ENCODE measurements at regions not wholly inside any gene's neighbourhood (a gene's known extent, or its start where the extent isn't known, plus 50 kb on each side); places are given as distances from the start of the nearest gene placed in this dataset.
"Not testable (repeated sequence)": the region's sequence is repeated elsewhere in the genome, so short reads cannot be mapped to it uniquely, and the experiment has no call there.

DNA sequence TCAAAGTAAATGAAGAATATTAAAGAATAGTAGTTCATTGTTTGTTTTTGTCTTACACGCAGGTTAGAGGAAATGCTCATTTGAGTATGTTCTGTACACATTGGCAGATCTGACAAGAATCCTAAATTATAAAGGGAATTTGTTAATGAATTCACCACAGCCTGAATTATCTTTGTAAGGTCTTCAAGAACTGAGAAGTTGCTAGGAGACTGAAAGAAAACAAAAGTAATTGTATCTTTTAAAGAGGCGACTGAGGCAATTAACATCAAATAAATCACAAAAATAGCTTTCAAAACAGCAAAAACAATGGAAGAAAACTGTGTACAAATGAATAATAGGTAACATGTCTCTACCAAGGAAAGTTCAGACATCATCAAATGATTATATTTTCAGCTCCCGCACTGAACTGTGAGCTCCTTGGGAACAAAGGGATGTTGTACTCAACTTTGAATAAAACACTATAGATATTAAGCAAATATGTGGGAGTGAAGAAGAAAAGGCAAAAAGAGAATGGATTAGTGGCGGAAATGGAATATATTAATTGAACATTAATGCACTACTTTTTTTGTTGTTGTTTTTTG lies 51.7 kb upstream of the ATIC start:
- Histone ChIP-seq H3K27ac (no peak overlapping the region), H3K9me3 (no peaks in the 10 kb centered on the region), H3K4me3 (no peak overlapping the region), H3K4me1 (no peaks in the 10 kb centered on the region), H3K27me3 (no peaks in the 10 kb centered on the region), H3K36me3 (no peaks in the 10 kb centered on the region)
- intact Hi-C loops (cut with DNase I), result no loop called here
- TF ChIP-seq, protein P1, sequence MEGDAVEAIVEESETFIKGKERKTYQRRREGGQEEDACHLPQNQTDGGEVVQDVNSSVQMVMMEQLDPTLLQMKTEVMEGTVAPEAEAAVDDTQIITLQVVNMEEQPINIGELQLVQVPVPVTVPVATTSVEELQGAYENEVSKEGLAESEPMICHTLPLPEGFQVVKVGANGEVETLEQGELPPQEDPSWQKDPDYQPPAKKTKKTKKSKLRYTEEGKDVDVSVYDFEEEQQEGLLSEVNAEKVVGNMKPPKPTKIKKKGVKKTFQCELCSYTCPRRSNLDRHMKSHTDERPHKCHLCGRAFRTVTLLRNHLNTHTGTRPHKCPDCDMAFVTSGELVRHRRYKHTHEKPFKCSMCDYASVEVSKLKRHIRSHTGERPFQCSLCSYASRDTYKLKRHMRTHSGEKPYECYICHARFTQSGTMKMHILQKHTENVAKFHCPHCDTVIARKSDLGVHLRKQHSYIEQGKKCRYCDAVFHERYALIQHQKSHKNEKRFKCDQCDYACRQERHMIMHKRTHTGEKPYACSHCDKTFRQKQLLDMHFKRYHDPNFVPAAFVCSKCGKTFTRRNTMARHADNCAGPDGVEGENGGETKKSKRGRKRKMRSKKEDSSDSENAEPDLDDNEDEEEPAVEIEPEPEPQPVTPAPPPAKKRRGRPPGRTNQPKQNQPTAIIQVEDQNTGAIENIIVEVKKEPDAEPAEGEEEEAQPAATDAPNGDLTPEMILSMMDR (IDR thresholded peaks at IDR 0.05), result no peak
- no peak for TF ChIP-seq POLR2AphosphoS5 (IDR thresholded peaks at IDR 0.05; ENCODE audit: insufficient read depth in 1 of 2, low read depth in 1 of 2)
- no peak for TF ChIP-seq POLR2A (IDR thresholded peaks at IDR 0.05)
- no peak for DNase-seq (ENCODE audit: extremely low spot score in 2 of 2)

DNA sequence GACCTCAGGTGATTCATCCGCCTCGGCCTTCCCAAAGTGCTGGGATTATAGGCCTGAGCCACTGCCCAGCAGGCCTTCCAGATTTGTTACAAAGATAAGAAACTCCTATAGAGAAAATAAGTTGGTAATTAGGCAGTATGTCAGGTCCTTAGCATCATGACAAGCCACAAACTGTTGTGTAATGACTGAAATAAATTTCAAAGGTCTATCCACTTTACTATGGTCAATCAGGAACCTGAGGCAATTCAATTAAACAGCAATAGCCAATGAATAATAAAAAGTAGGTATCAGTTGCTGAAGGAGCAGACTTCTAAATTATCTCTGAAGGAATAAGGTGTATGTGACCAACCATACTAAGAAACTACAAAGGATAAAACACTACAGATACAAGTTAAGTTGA lies 62.4 kb upstream of the ATIC start:
- Histone ChIP-seq H3K4me1 (no peaks in the 10 kb centered on the region), H3K27ac (no peak overlapping the region), H3K27me3 (no peaks in the 10 kb centered on the region), H3K36me3 (no peaks in the 10 kb centered on the region), H3K9me3 (no peaks in the 10 kb centered on the region), H3K4me3 (no peak overlapping the region)
- intact Hi-C loops (cut with DNase I), result no loop called here
- TF ChIP-seq POLR2A (IDR thresholded peaks at IDR 0.05) (no peak), POLR2AphosphoS5 (IDR thresholded peaks at IDR 0.05; ENCODE audit: insufficient read depth in 1 of 2, low read depth in 1 of 2) (no peak)
- TF ChIP-seq, protein P1 (IDR thresholded peaks at IDR 0.05), result no peak
- no peak for DNase-seq (ENCODE audit: extremely low spot score in 2 of 2)

DNA sequence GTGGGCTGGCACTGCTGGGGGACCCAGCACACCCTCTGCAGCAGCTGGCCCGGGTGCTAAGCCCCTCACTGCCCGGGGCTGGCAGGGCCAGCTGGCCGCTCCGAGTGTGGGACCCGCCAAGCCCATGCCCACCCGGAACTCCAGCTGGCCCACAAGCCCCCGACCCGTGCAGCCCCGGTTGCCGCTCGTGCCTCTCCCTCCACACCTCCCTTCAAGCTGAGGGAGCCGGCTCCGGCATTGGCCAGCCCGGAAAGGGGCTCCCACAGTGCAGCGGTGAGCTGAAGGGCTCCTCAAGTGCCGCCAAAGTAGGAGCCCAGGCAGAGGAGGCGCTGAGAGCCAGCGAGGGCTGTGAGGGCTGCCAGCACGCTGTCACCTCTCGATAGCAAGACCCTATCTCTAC lies 65.9 kb upstream of the ATIC start:
- H3K27ac ChIP-seq; DNase-seq (ENCODE audit: extremely low spot score in 2 of 2); H3K9me3 ChIP-seq; H3K36me3 ChIP-seq; H3K4me1 ChIP-seq; H3K4me3 ChIP-seq; intact Hi-C loops (cut with DNase I); H3K27me3 ChIP-seq: not testable (repeated sequence)

DNA sequence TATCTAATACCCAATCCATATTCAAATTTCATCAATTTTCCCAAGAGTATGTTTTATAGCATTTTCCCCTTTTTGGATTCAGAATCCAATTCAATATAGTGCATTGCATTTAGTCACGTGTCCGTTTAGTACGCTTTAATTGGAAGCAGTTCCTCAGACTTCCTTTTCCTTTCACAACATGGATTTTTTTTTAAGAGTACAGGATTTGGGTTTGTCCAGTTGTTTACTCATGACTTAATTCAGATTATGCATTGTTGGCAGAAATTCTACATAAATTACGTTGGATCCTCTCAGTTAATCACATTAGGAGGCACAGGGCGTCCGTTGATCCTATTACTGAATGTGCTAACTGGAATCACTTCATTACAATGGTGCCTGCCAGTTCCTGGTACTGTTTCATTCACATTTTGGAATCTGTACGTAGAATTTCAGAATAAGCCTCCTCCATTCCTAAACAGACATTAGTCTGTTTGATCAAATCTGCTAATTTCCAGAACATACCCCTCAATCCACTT lies 70.0 kb upstream of the ATIC start:
- no peak for DNase-seq (ENCODE audit: extremely low spot score in 2 of 2)
- no peaks in the 10 kb centered on the region for H3K9me3 ChIP-seq
- no peak overlapping the region for H3K27ac ChIP-seq
- no peaks in the 10 kb centered on the region for H3K4me1 ChIP-seq
- no peaks in the 10 kb centered on the region for H3K36me3 ChIP-seq
- intact Hi-C loops (cut with DNase I), result no loop called here
- H3K4me3 ChIP-seq, result no peak overlapping the region
- H3K27me3 ChIP-seq, result no peaks in the 10 kb centered on the region
- TF ChIP-seq, protein P1 (IDR thresholded peaks at IDR 0.05), result no peak
- TF ChIP-seq POLR2AphosphoS5 (IDR thresholded peaks at IDR 0.05; ENCODE audit: insufficient read depth in 1 of 2, low read depth in 1 of 2) (no peak), POLR2A (IDR thresholded peaks at IDR 0.05) (no peak)

DNA sequence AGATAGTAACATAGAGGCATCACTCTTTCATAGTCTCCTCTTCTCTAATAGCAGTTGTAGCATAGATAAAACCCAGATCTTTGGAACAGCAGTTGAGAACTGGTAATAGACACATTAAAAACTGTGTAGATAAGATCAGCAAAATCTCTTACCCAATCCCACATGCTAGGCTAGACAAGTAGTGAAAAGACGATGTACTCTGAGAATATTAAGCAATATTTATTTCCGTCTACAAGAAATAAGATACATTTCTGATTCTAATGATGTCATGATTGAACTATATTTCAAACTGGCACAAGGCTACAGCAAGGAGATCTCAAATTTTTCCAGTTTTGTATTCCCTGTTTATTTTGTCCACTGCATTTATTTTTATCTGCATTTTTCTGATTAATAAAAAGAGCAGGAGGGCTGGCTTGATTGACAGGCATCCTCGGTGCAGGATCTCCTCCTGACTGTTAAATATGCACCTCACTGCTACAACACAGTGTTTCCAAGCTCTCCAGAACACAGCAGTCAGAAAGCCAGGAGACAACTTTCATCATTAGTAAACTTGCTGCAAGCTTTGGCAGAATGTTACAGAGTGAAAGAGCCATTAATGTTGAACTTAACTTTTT lies 73.3 kb upstream of the ATIC start:
- H3K9me3 ChIP-seq, result no peaks in the 10 kb centered on the region
- H3K4me3 ChIP-seq, result no peak overlapping the region
- intact Hi-C loops (cut with DNase I), result no loop called here
- no peak overlapping the region for H3K27ac ChIP-seq
- no peaks in the 10 kb centered on the region for H3K36me3 ChIP-seq
- DNase-seq (ENCODE audit: extremely low spot score in 2 of 2), result no peak
- TF ChIP-seq POLR2A (IDR thresholded peaks at IDR 0.05) (no peak), POLR2AphosphoS5 (IDR thresholded peaks at IDR 0.05; ENCODE audit: insufficient read depth in 1 of 2, low read depth in 1 of 2) (no peak)
- TF ChIP-seq, protein P1 (IDR thresholded peaks at IDR 0.05), result no peak
- no peaks in the 10 kb centered on the region for H3K4me1 ChIP-seq
- no peaks in the 10 kb centered on the region for H3K27me3 ChIP-seq

Measured in vagina (tissue), 2 donors.